ENCODE measurements at regions not wholly inside any gene's neighbourhood (a gene's known extent, or its start where the extent isn't known, plus 50 kb on each side); places are given as distances from the start of the nearest gene placed in this dataset.

DNA sequence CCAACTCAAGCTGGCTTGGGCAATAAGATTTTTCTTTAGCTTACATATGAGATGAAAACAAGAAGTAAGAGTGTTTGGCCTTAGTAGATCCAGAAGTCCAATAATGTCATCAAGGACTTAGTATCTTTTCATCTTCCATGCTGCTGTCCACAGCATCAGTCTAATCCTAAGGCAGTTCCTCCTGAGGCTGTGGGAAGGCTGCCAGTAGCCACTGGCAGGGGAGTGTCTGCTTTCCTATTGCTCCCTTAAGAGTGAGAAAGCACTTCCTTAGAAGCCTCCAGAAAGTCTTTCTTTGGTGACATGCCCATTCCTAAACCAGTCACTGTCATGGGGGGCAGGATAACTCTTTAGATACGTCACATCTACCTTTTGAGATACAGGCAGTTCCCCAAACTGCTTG lies 317.7 kb downstream of the BMP4 start:
- TF ChIP-seq, protein P1, sequence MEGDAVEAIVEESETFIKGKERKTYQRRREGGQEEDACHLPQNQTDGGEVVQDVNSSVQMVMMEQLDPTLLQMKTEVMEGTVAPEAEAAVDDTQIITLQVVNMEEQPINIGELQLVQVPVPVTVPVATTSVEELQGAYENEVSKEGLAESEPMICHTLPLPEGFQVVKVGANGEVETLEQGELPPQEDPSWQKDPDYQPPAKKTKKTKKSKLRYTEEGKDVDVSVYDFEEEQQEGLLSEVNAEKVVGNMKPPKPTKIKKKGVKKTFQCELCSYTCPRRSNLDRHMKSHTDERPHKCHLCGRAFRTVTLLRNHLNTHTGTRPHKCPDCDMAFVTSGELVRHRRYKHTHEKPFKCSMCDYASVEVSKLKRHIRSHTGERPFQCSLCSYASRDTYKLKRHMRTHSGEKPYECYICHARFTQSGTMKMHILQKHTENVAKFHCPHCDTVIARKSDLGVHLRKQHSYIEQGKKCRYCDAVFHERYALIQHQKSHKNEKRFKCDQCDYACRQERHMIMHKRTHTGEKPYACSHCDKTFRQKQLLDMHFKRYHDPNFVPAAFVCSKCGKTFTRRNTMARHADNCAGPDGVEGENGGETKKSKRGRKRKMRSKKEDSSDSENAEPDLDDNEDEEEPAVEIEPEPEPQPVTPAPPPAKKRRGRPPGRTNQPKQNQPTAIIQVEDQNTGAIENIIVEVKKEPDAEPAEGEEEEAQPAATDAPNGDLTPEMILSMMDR (IDR thresholded peaks at IDR 0.05; ENCODE audit: low read depth, low read length, poor library complexity, severe bottlenecking): no peak
- TF ChIP-seq EZH2phosphoT487 (IDR thresholded peaks at IDR 0.05; ENCODE audit: borderline replicate concordance, low read length): no peak

Data from DOHH2 (cell line).